Stimulated activated memory B cell treated with anti-CD40 and anti-IgM and Interleukin-4, amounts not matched to agents 10 μg/mL and 1 μg/mL and 100 μg/mL, for 72 hours (primary cell): ENCODE measurements at regions not wholly inside any gene's neighbourhood (a gene's known extent, or its start where the extent isn't known, plus 50 kb on each side); places are given as distances from the start of the nearest gene placed in this dataset.
"Not testable (repeated sequence)": the region's sequence is repeated elsewhere in the genome, so short reads cannot be mapped to it uniquely, and the experiment has no call there.

Source experiments
- ATAC-seq: fragments of 150-1000 bp; cut with Tn5 transposase; 2 replicates; pipeline ENCODE4 v1.10.0; 2021
- H3K27ac Mint-ChIP-seq: one replicate; pipeline ENCODE4 v1.8.0; 2022; ENCODE audit warnings: mild to moderate bottlenecking, mixed read lengths
- H3K27me3 Mint-ChIP-seq: one replicate; pipeline ENCODE4 v1.8.0; 2022; ENCODE audit warnings: mixed read lengths
- H3K36me3 Mint-ChIP-seq: one replicate; pipeline ENCODE4 v1.8.0; 2022; ENCODE audit warnings: mixed read lengths
- H3K4me1 Mint-ChIP-seq: one replicate; pipeline ENCODE4 v1.8.0; 2022; ENCODE audit warnings: mixed read lengths
- H3K4me3 Mint-ChIP-seq: one replicate; pipeline ENCODE4 v1.8.0; 2022; ENCODE audit warnings: mild to moderate bottlenecking, moderate library complexity, mixed read lengths
- H3K9me3 Mint-ChIP-seq: one replicate; pipeline ENCODE4 v1.8.0; 2022; ENCODE audit warnings: mixed read lengths

- Mint-ChIP-seq H3K36me3 (no peaks in the 10 kb centered on the region), H3K27me3 (no peaks in the 10 kb centered on the region), H3K4me1 (no peaks in the 10 kb centered on the region), H3K27ac (no peak overlapping the region), H3K9me3 (peaks cover 6% of the 10 kb centered on the region), H3K4me3 (no peak overlapping the region)
- ATAC-seq = no peak
Observed at GRCh38 chr5:103902893-103903292, 340.3 kb upstream of the NUDT12 start.

- H3K27me3 Mint-ChIP-seq = no peaks in the 10 kb centered on the region
- ATAC-seq = no peak
Observed at GRCh38 chr5:103901885-103902284, 339.3 kb upstream of the NUDT12 start.

GRCh38 chr5:103896593-103896992 lies 334.0 kb upstream of the NUDT12 start:
- Mint-ChIP-seq H3K4me3 (no peak overlapping the region), H3K4me1 (no peaks in the 10 kb centered on the region), H3K36me3 (no peaks in the 10 kb centered on the region), H3K9me3 (peaks cover 3% of the 10 kb centered on the region), H3K27me3 (no peaks in the 10 kb centered on the region), H3K27ac (no peak overlapping the region)
- no peak for ATAC-seq

More at GRCh38 chr5:103901885-103902284, 339.3 kb upstream of the NUDT12 start:
- Mint-ChIP-seq H3K27ac (no peak overlapping the region), H3K4me1 (no peaks in the 10 kb centered on the region), H3K4me3 (no peak overlapping the region), H3K9me3 (peaks cover 6% of the 10 kb centered on the region), H3K36me3 (no peaks in the 10 kb centered on the region)

- H3K27me3 Mint-ChIP-seq = no peaks in the 10 kb centered on the region
- H3K4me1 Mint-ChIP-seq = no peaks in the 10 kb centered on the region
- H3K36me3 Mint-ChIP-seq = no peaks in the 10 kb centered on the region
- ATAC-seq = no peak
- H3K4me3 Mint-ChIP-seq = no peak overlapping the region
- H3K9me3 Mint-ChIP-seq = peaks cover 3% of the 10 kb centered on the region
- H3K27ac Mint-ChIP-seq = no peak overlapping the region
Observed at GRCh38 chr5:103895738-103896137, 333.1 kb upstream of the NUDT12 start.

- no peaks in the 10 kb centered on the region for H3K4me1 Mint-ChIP-seq
- no peaks in the 10 kb centered on the region for H3K36me3 Mint-ChIP-seq
- no peak overlapping the region for H3K4me3 Mint-ChIP-seq
- ATAC-seq = peak; percentile 24
- H3K27ac Mint-ChIP-seq = no peak overlapping the region
- H3K9me3 Mint-ChIP-seq = peaks cover 3% of the 10 kb centered on the region
- H3K27me3 Mint-ChIP-seq = no peaks in the 10 kb centered on the region
Observed at GRCh38 chr5:103894882-103895281, 332.3 kb upstream of the NUDT12 start.

GRCh38 chr5:103891151-103891550 lies 328.6 kb upstream of the NUDT12 start:
- H3K9me3 Mint-ChIP-seq = peaks cover 3% of the 10 kb centered on the region
- H3K4me1 Mint-ChIP-seq = no peaks in the 10 kb centered on the region
- no peak overlapping the region for H3K4me3 Mint-ChIP-seq
- H3K27me3 Mint-ChIP-seq = no peaks in the 10 kb centered on the region
- H3K36me3 Mint-ChIP-seq = no peaks in the 10 kb centered on the region
- H3K27ac Mint-ChIP-seq = no peak overlapping the region
- no peak for ATAC-seq

- Mint-ChIP-seq H3K27ac (no peak overlapping the region), H3K27me3 (no peaks in the 10 kb centered on the region), H3K4me1 (no peaks in the 10 kb centered on the region), H3K36me3 (no peaks in the 10 kb centered on the region), H3K9me3 (peaks cover 3% of the 10 kb centered on the region), H3K4me3 (no peak overlapping the region)
- ATAC-seq = no peak
Observed at GRCh38 chr5:103890313-103890712, 327.7 kb upstream of the NUDT12 start.

GRCh38 chr5:103889500-103890209 lies 327.1 kb upstream of the NUDT12 start:
- no peak overlapping the region for H3K27ac Mint-ChIP-seq
- ATAC-seq = no peak
- H3K36me3 Mint-ChIP-seq = no peaks in the 10 kb centered on the region
- no peaks in the 10 kb centered on the region for H3K27me3 Mint-ChIP-seq
- H3K4me1 Mint-ChIP-seq = no peaks in the 10 kb centered on the region
- peaks cover 3% of the 10 kb centered on the region for H3K9me3 Mint-ChIP-seq
- no peak overlapping the region for H3K4me3 Mint-ChIP-seq

GRCh38 chr5:103886826-103887225 lies 324.2 kb upstream of the NUDT12 start:
- Mint-ChIP-seq H3K36me3 (no peaks in the 10 kb centered on the region), H3K9me3 (peaks cover 3% of the 10 kb centered on the region), H3K27ac (no peak overlapping the region), H3K27me3 (no peaks in the 10 kb centered on the region), H3K4me1 (no peaks in the 10 kb centered on the region), H3K4me3 (no peak overlapping the region)
- ATAC-seq = no peak

- H3K27ac Mint-ChIP-seq = no peak overlapping the region
Observed at GRCh38 chr5:103883143-103883542, 320.6 kb upstream of the NUDT12 start.

GRCh38 chr5:103881560-103881959 lies 319.0 kb upstream of the NUDT12 start:
- ATAC-seq = no peak
- H3K27me3 Mint-ChIP-seq = no peaks in the 10 kb centered on the region

More at GRCh38 chr5:103883143-103883542, 320.6 kb upstream of the NUDT12 start:
- Mint-ChIP-seq H3K9me3 (peaks cover 6% of the 10 kb centered on the region), H3K36me3 (no peaks in the 10 kb centered on the region), H3K27me3 (no peaks in the 10 kb centered on the region), H3K4me3 (no peak overlapping the region), H3K4me1 (no peaks in the 10 kb centered on the region)
- ATAC-seq = no peak

GRCh38 chr5:103867857-103868598 lies 305.4 kb upstream of the NUDT12 start:
- Mint-ChIP-seq H3K36me3 (no peaks in the 10 kb centered on the region), H3K4me1 (no peaks in the 10 kb centered on the region), H3K4me3 (no peak overlapping the region), H3K27ac (no peak overlapping the region), H3K27me3 (no peaks in the 10 kb centered on the region), H3K9me3 (peaks cover 3% of the 10 kb centered on the region)
- ATAC-seq = no peak

More at GRCh38 chr5:103881560-103881959, 319.0 kb upstream of the NUDT12 start:
- Mint-ChIP-seq H3K27ac (no peak overlapping the region), H3K4me1 (no peaks in the 10 kb centered on the region), H3K9me3 (peaks cover 4% of the 10 kb centered on the region), H3K36me3 (no peaks in the 10 kb centered on the region), H3K4me3 (no peak overlapping the region)

GRCh38 chr5:103866169-103866568 lies 303.6 kb upstream of the NUDT12 start:
- H3K27me3 Mint-ChIP-seq = no peaks in the 10 kb centered on the region
- H3K4me1 Mint-ChIP-seq = no peaks in the 10 kb centered on the region
- H3K36me3 Mint-ChIP-seq = no peaks in the 10 kb centered on the region
- no peak overlapping the region for H3K4me3 Mint-ChIP-seq
- H3K27ac Mint-ChIP-seq = no peak overlapping the region
- peaks cover 3% of the 10 kb centered on the region for H3K9me3 Mint-ChIP-seq
- no peak for ATAC-seq

- Mint-ChIP-seq H3K36me3 (no peaks in the 10 kb centered on the region), H3K4me3 (no peak overlapping the region), H3K27me3 (no peaks in the 10 kb centered on the region), H3K27ac (no peak overlapping the region), H3K4me1 (no peaks in the 10 kb centered on the region), H3K9me3 (peaks cover 9% of the 10 kb centered on the region)
- no peak for ATAC-seq
Observed at GRCh38 chr5:103862398-103862797, 299.8 kb upstream of the NUDT12 start.

GRCh38 chr5:103860327-103860726 lies 297.7 kb upstream of the NUDT12 start:
- Mint-ChIP-seq H3K4me3 (no peak overlapping the region), H3K4me1 (no peaks in the 10 kb centered on the region), H3K27ac (no peak overlapping the region), H3K27me3 (no peaks in the 10 kb centered on the region), H3K9me3 (peaks cover 10% of the 10 kb centered on the region), H3K36me3 (no peaks in the 10 kb centered on the region)
- no peak for ATAC-seq

GRCh38 chr5:103858367-103858766 lies 295.8 kb upstream of the NUDT12 start:
- not testable (repeated sequence) for H3K4me3 Mint-ChIP-seq, ATAC-seq, H3K27ac Mint-ChIP-seq, H3K9me3 Mint-ChIP-seq, H3K36me3 Mint-ChIP-seq, H3K4me1 Mint-ChIP-seq, H3K27me3 Mint-ChIP-seq
